ENCODE measurements at regions not wholly inside any gene's neighbourhood (a gene's known extent, or its start where the extent isn't known, plus 50 kb on each side); places are given as distances from the start of the nearest gene placed in this dataset.

GRCh38 chr14:84375235-84375634, 1154.7 kb upstream of the FLRT2 start:
- intact Hi-C loops (cut with DNase I): no loop called here
- no peak for DNase-seq

- intact Hi-C loops (cut with DNase I): no loop called here
- no peak for DNase-seq
Observed at GRCh38 chr14:84390010-84390409, 1139.9 kb upstream of the FLRT2 start.

GRCh38 chr14:84397631-84398030, 1132.3 kb upstream of the FLRT2 start:
- DNase-seq: no peak
- intact Hi-C loops (cut with DNase I): no loop called here

- DNase-seq: peak in 2 of 10 donors; percentile 53 to 63
- intact Hi-C loops (cut with DNase I): no loop called here
Observed at GRCh38 chr14:84399296-84399910, 1130.5 kb upstream of the FLRT2 start.

- no peak for DNase-seq
- intact Hi-C loops (cut with DNase I): no loop called here
Observed at GRCh38 chr14:84401631-84402030, 1128.3 kb upstream of the FLRT2 start.

GRCh38 chr14:84403585-84403984, 1126.4 kb upstream of the FLRT2 start:
- intact Hi-C loops (cut with DNase I): no loop called here
- DNase-seq: no peak

GRCh38 chr14:84404246-84404645, 1125.7 kb upstream of the FLRT2 start:
- intact Hi-C loops (cut with DNase I): no loop called here

GRCh38 chr14:84409435-84409834, 1120.5 kb upstream of the FLRT2 start:
- intact Hi-C loops (cut with DNase I): no loop called here
- no peak for DNase-seq

More at GRCh38 chr14:84404246-84404645, 1125.7 kb upstream of the FLRT2 start:
- no peak for DNase-seq

GRCh38 chr14:84410344-84410743, 1119.6 kb upstream of the FLRT2 start:
- no peak for DNase-seq

GRCh38 chr14:84420221-84420620, 1109.7 kb upstream of the FLRT2 start:
- no peak for DNase-seq
- intact Hi-C loops (cut with DNase I): no loop called here

More at GRCh38 chr14:84410344-84410743, 1119.6 kb upstream of the FLRT2 start:
- intact Hi-C loops (cut with DNase I): no loop called here

- DNase-seq: no peak
- intact Hi-C loops (cut with DNase I): no loop called here
Observed at GRCh38 chr14:84421621-84422020, 1108.3 kb upstream of the FLRT2 start.

GRCh38 chr14:84425968-84426367, 1104.0 kb upstream of the FLRT2 start:
- intact Hi-C loops (cut with DNase I): no loop called here
- DNase-seq: no peak

GRCh38 chr14:84432676-84433075, 1097.3 kb upstream of the FLRT2 start:
- DNase-seq: no peak
- intact Hi-C loops (cut with DNase I): no loop called here

- no peak for DNase-seq
- intact Hi-C loops (cut with DNase I): no loop called here
Observed at GRCh38 chr14:84433961-84434360, 1096.0 kb upstream of the FLRT2 start.

GRCh38 chr14:84435820-84436324, 1094.1 kb upstream of the FLRT2 start:
- no peak for DNase-seq
- intact Hi-C loops (cut with DNase I): no loop called here

GRCh38 chr14:84436528-84436927, 1093.4 kb upstream of the FLRT2 start:
- intact Hi-C loops (cut with DNase I): no loop called here
- DNase-seq: no peak

- intact Hi-C loops (cut with DNase I): no loop called here
- no peak for DNase-seq
Observed at GRCh38 chr14:84442521-84442920, 1087.4 kb upstream of the FLRT2 start.

GRCh38 chr14:84445486-84445885, 1084.5 kb upstream of the FLRT2 start:
- intact Hi-C loops (cut with DNase I): no loop called here
- no peak for DNase-seq

- DNase-seq: no peak
- intact Hi-C loops (cut with DNase I): no loop called here
Observed at GRCh38 chr14:84446250-84446649, 1083.7 kb upstream of the FLRT2 start.

- intact Hi-C loops (cut with DNase I): no loop called here
- DNase-seq: no peak
Observed at GRCh38 chr14:84453307-84453950, 1076.5 kb upstream of the FLRT2 start.

- DNase-seq: no peak
- intact Hi-C loops (cut with DNase I): no loop called here
Observed at GRCh38 chr14:84454114-84454513, 1075.8 kb upstream of the FLRT2 start.

GRCh38 chr14:84456946-84457345, 1073.0 kb upstream of the FLRT2 start:
- DNase-seq: no peak
- intact Hi-C loops (cut with DNase I): no loop called here

Data from posterior cingulate gyrus (tissue), 11 donors.